Parathyroid adenoma (tissue), 2 donors: ENCODE measurements at regions not wholly inside any gene's neighbourhood (a gene's known extent, or its start where the extent isn't known, plus 50 kb on each side); places are given as distances from the start of the nearest gene placed in this dataset.
"Not testable (repeated sequence)": the region's sequence is repeated elsewhere in the genome, so short reads cannot be mapped to it uniquely, and the experiment has no call there.

Experiments used
- H2AFZ ChIP-seq: fragments of 300-600 bp; sonication (generic); one replicate; pipeline ENCODE4 v1.7.0; 2017; ENCODE audit warnings: antibody characterized with exemption, mild to moderate bottlenecking
- H3K27ac ChIP-seq: fragments of 300-600 bp; sonication (generic); one replicate; pipeline ENCODE4 v1.7.0; 2017
- H3K27me3 ChIP-seq: fragments of 300-600 bp; sonication (generic); one replicate; pipeline ENCODE4 v1.7.0; 2017; ENCODE audit warnings: low read length; ENCODE audit not compliant: control insufficient read depth, insufficient read depth
- H3K36me3 ChIP-seq: fragments of 300-600 bp; sonication (generic); one replicate; pipeline ENCODE4 v1.7.0; 2017; ENCODE audit warnings: low read length; ENCODE audit not compliant: control insufficient read depth, insufficient read depth
- H3K4me1 ChIP-seq: fragments of 300-600 bp; sonication (generic); one replicate; pipeline ENCODE4 v1.7.0; 2017; ENCODE audit warnings: control low read depth
- H3K4me2 ChIP-seq: fragments of 300-600 bp; sonication (generic); one replicate; pipeline ENCODE4 v1.7.0; 2017; ENCODE audit warnings: low read length
- H3K4me3 ChIP-seq: fragments of 300-600 bp; sonication (generic); one replicate; pipeline ENCODE4 v1.7.0; 2017; ENCODE audit warnings: low read depth, low read length
- H3K79me2 ChIP-seq: fragments of 300-600 bp; sonication (generic); one replicate; pipeline ENCODE4 v1.7.0; 2017; ENCODE audit warnings: control low read depth
- H3K9ac ChIP-seq: fragments of 300-600 bp; sonication (generic); one replicate; pipeline ENCODE4 v1.7.0; 2017; ENCODE audit warnings: mild to moderate bottlenecking
- H3K9me3 ChIP-seq: fragments of 300-600 bp; sonication (generic); one replicate; pipeline ENCODE4 v1.7.0; 2017; ENCODE audit warnings: low read length; ENCODE audit not compliant: control insufficient read depth
- CTCF ChIP-seq: fragments of 300-600 bp; sonication (generic); IDR thresholded peaks from one replicate; pipeline ENCODE4 v1.7.0; 2017; ENCODE audit warnings: antibody characterized with exemption, mild to moderate bottlenecking
- donor health status: primary hyperparathyroidism.

- no peaks in the 10 kb centered on the region for H3K9me3 ChIP-seq
- no peak for TF ChIP-seq CTCF
Observed at GRCh38 chr4:66785479-66785878, 759.8 kb downstream of the CENPC start.

GRCh38 chr4:66782751-66783150 is 762.6 kb downstream of the CENPC start:
- H3K27ac ChIP-seq, H2AFZ ChIP-seq, H3K4me1 ChIP-seq, H3K79me2 ChIP-seq, H3K27me3 ChIP-seq, H3K4me3 ChIP-seq, H3K36me3 ChIP-seq, H3K9me3 ChIP-seq, H3K9ac ChIP-seq, H3K4me2 ChIP-seq: not testable (repeated sequence)

More at GRCh38 chr4:66785479-66785878, 759.8 kb downstream of the CENPC start:
- Histone ChIP-seq H3K4me2 (no peak overlapping the region), H3K27me3 (no peaks in the 10 kb centered on the region), H3K79me2 (no peaks in the 10 kb centered on the region), H3K27ac (no peak overlapping the region), H3K9ac (no peak overlapping the region), H3K4me1 (no peaks in the 10 kb centered on the region), H3K4me3 (no peak overlapping the region), H2AFZ (no peak overlapping the region), H3K36me3 (no peaks in the 10 kb centered on the region)

GRCh38 chr4:66777097-66777496 is 768.2 kb downstream of the CENPC start:
- Histone ChIP-seq H3K27me3 (no peaks in the 10 kb centered on the region), H3K4me3 (no peak overlapping the region), H2AFZ (no peak overlapping the region), H3K4me1 (no peaks in the 10 kb centered on the region), H3K4me2 (no peak overlapping the region), H3K36me3 (no peaks in the 10 kb centered on the region), H3K27ac (no peak overlapping the region), H3K79me2 (no peaks in the 10 kb centered on the region), H3K9ac (no peak overlapping the region), H3K9me3 (no peaks in the 10 kb centered on the region)
- no peak for TF ChIP-seq CTCF

GRCh38 chr4:66769441-66769840 is 775.9 kb downstream of the CENPC start:
- no peaks in the 10 kb centered on the region for H3K27me3 ChIP-seq
- no peak overlapping the region for H3K27ac ChIP-seq
- no peaks in the 10 kb centered on the region for H3K9me3 ChIP-seq
- no peak overlapping the region for H3K4me3 ChIP-seq
- no peaks in the 10 kb centered on the region for H3K4me1 ChIP-seq
- no peaks in the 10 kb centered on the region for H3K79me2 ChIP-seq
- H3K36me3 ChIP-seq: no peaks in the 10 kb centered on the region
- H3K9ac ChIP-seq: no peak overlapping the region
- H2AFZ ChIP-seq: no peak overlapping the region
- H3K4me2 ChIP-seq: no peak overlapping the region
- TF ChIP-seq CTCF: no peak

- no peak overlapping the region for H3K27ac ChIP-seq
- no peak overlapping the region for H2AFZ ChIP-seq
- no peak for TF ChIP-seq CTCF
- no peaks in the 10 kb centered on the region for H3K36me3 ChIP-seq
- H3K4me1 ChIP-seq: no peaks in the 10 kb centered on the region
- H3K9ac ChIP-seq: no peak overlapping the region
- no peak overlapping the region for H3K4me3 ChIP-seq
- no peaks in the 10 kb centered on the region for H3K27me3 ChIP-seq
- H3K79me2 ChIP-seq: no peaks in the 10 kb centered on the region
- no peaks in the 10 kb centered on the region for H3K9me3 ChIP-seq
- no peak overlapping the region for H3K4me2 ChIP-seq
Observed at GRCh38 chr4:66767442-66767841, 777.9 kb downstream of the CENPC start.
